Lower leg skin (tissue), 4 donors: ENCODE measurements at regions not wholly inside any gene's neighbourhood (a gene's known extent, or its start where the extent isn't known, plus 50 kb on each side); places are given as distances from the start of the nearest gene placed in this dataset.
A peak's percentile ranks its signal among the peaks of the same experiment; 100 is the strongest.

Experiments used
- DNase-seq, 2 donors: peaks; one replicate each; pipeline ENCODE4 v3.0.0-alpha.2; 2019; ENCODE audit warnings: low spot score in 2 of 2
- H3K4me3 ChIP-seq: fragments of 200-600 bp; sonication (generic); 2 replicates; pipeline ENCODE4 v1.5.1; 2017; ENCODE audit warnings: mild to moderate bottlenecking, low read depth; ENCODE audit not compliant: poor library complexity, severe bottlenecking
- CTCF ChIP-seq, 3 donors: fragments of 450-650 bp; IDR thresholded peaks; one replicate each; pipeline ENCODE4 v1.5.1; 2016; ENCODE audit warnings: antibody characterized with exemption in 3 of 3, mild to moderate bottlenecking in 3 of 3, moderate library complexity in 2 of 3
- POLR2A ChIP-seq, 2 donors: fragments of 450-650 bp; IDR thresholded peaks; one replicate each; pipeline ENCODE4 v1.6.1; 2016 to 2017; ENCODE audit warnings: antibody characterized with exemption in 2 of 2, mild to moderate bottlenecking in 1 of 2, moderate library complexity in 1 of 2
- WGBS, 2 donors: methylation state at CpG; one replicate each; pipeline ENCODE4 v1.1.5; 2018; 5-methylcytosine and 5-hydroxymethylcytosine counted together
- intact Hi-C: fragments of 100-400 bp; cut with DNase I; formaldehyde crosslinking; loops from one replicate; pipeline ENCODE4 v1.15.0; 2023; ENCODE audit warnings: low total_unique reads

GRCh38 chr22:48096851-48097665, 1334.6 kb downstream of the TBC1D22A start:
- TF ChIP-seq CTCF (IDR thresholded peaks at IDR 0.05) (no peak), POLR2A (IDR thresholded peaks at IDR 0.05) (no peak)
- 63 to 72% methylated on average over 12 to 13 of the region's 13 CpGs for WGBS, 2 donors
- DNase-seq: peak in 1 of 2 donors; percentile 70
- no peak overlapping the region for H3K4me3 ChIP-seq
- intact Hi-C loops: no loop called here

GRCh38 chr22:48096411-48096810, 1334.0 kb downstream of the TBC1D22A start:
- DNase-seq: peak in 1 of 2 donors; percentile 70
- WGBS, 2 donors: 74 to 77% methylated on average over 7 of the region's 7 CpGs
- intact Hi-C loops: no loop called here
- H3K4me3 ChIP-seq: no peak overlapping the region
- TF ChIP-seq POLR2A (IDR thresholded peaks at IDR 0.05): no peak
- TF ChIP-seq CTCF (IDR thresholded peaks at IDR 0.05): no peak

GRCh38 chr22:48093981-48094380, 1331.5 kb downstream of the TBC1D22A start:
- no peak overlapping the region for H3K4me3 ChIP-seq
- WGBS, 2 donors: 66 to 83% methylated on average over 8 of the region's 8 CpGs
- peak in 1 of 2 donors; percentile 64 for DNase-seq
- intact Hi-C loops: no loop called here
- TF ChIP-seq POLR2A (IDR thresholded peaks at IDR 0.05) (no peak), CTCF (IDR thresholded peaks at IDR 0.05) (no peak)

GRCh38 chr22:48092866-48093265, 1330.4 kb downstream of the TBC1D22A start:
- H3K4me3 ChIP-seq: no peak overlapping the region
- TF ChIP-seq CTCF (IDR thresholded peaks at IDR 0.05) (no peak), POLR2A (IDR thresholded peaks at IDR 0.05) (no peak)
- intact Hi-C loops: no loop called here
- DNase-seq: no peak
- WGBS, 2 donors: 50 to 51% methylated on average over 4 of the region's 4 CpGs

GRCh38 chr22:48091656-48092223, 1329.3 kb downstream of the TBC1D22A start:
- no peak overlapping the region for H3K4me3 ChIP-seq
- DNase-seq: peak in 1 of 2 donors; percentile 53
- TF ChIP-seq CTCF (IDR thresholded peaks at IDR 0.05) (no peak), POLR2A (IDR thresholded peaks at IDR 0.05) (no peak)
- intact Hi-C loops: no loop called here
- 71 to 81% methylated on average over 10 of the region's 10 CpGs for WGBS, 2 donors
